HCT116 (cell line): ENCODE measurements at regions not wholly inside any gene's neighbourhood (a gene's known extent, or its start where the extent isn't known, plus 50 kb on each side); places are given as distances from the start of the nearest gene placed in this dataset.

Experiments
- ATAC-seq: fragments of 200-7000 bp; cut with Tn5 transposase; 2 replicates; pipeline ENCODE4 v1.9.1; 2020; ENCODE audit warnings: mild to moderate bottlenecking, moderate library complexity
- BruUV-seq: library from RNA; stranded (reverse); fragments of 400-500 nt; replicated peaks from 2 replicates; lab custom pipeline; 2021; lab: Mats Ljungman, UMichigan
- CTCF ChIA-PET: fragments of 300-600 bp; sonication (Branson Sonifier 250); formaldehyde crosslinking; loops from one replicate; lab custom pipeline; 2021; ENCODE audit warnings: antibody characterized with exemption; lab: Charles Lee
- POLR2A ChIA-PET: fragments of 300-600, 350-600 bp; sonication (Branson Sonifier 250); formaldehyde crosslinking; loops from one replicate; lab custom pipeline; 2021; ENCODE audit warnings: antibody characterized with exemption; lab: Charles Lee
- RAD21 ChIA-PET, 2 experiments: fragments of 300-600 bp; sonication (Branson Sonifier 250); formaldehyde crosslinking; loops; one replicate each; lab custom pipeline; 2023; ENCODE audit warnings: low total read pairs in 2 of 2; ENCODE audit not compliant: uncharacterized antibody in 2 of 2, unreplicated experiment in 2 of 2, low non-redundant PET in 1 of 2; lab: Charles Lee
- DNase-seq: peaks from one replicate; pipeline ENCODE4 v3.0.0-alpha.2; 2010; ENCODE audit warnings: low read depth, low spot score
- H2AFZ ChIP-seq: fragments of 200-600 bp; shearing (Covaris generic), sonication (generic); 2 replicates; pipeline ENCODE4 v1.6.1; 2017; ENCODE audit warnings: low read depth, mixed run types, mixed read lengths, antibody characterized with exemption, low read length; ENCODE audit not compliant: poor library complexity, severe bottlenecking
- H3K27ac ChIP-seq: 2 replicates; pipeline ENCODE4 v1.5.1; 2012; ENCODE audit warnings: low read depth, low read length
- H3K27me3 ChIP-seq: fragments of 200-600 bp; sonication (generic); 2 replicates; pipeline ENCODE4 v1.6.1; 2016; ENCODE audit warnings: mixed run types, low read length, mixed read lengths; ENCODE audit not compliant: insufficient read depth
- H3K36me3 ChIP-seq, 2 experiments: fragments of 200-500 bp in 1 of 2; fragments of 200-600 bp in 1 of 2; sonication (Bioruptor generic) in 1 of 2; sonication (generic) in 1 of 2; 2 replicates each; pipeline versions ENCODE4 v1.5.1 to v1.6.1; 2014 to 2016; ENCODE audit warnings: low read length in 2 of 2, inconsistent platforms in 1 of 2, mixed read lengths in 1 of 2, mixed run types in 1 of 2; ENCODE audit not compliant: insufficient read depth in 2 of 2, control insufficient read depth in 1 of 2
- H3K4me1 ChIP-seq, 2 experiments: fragments of 200-600 bp in 1 of 2; sonication (generic) in 1 of 2; 2 replicates each; pipeline versions ENCODE4 v1.5.1 to v1.6.1; 2012 to 2017; ENCODE audit warnings: low read length in 2 of 2, inconsistent platforms in 1 of 2, mild to moderate bottlenecking in 1 of 2, mixed read lengths in 1 of 2, mixed run types in 1 of 2, moderate library complexity in 1 of 2; ENCODE audit not compliant: insufficient read depth in 2 of 2, control insufficient read depth in 1 of 2
- H3K4me2 ChIP-seq: fragments of 200-600 bp; sonication (generic); 2 replicates; pipeline ENCODE4 v1.6.1; 2017; ENCODE audit warnings: mixed run types, low read length, mixed read lengths
- H3K4me3 ChIP-seq, 2 experiments: fragments of 200-600 bp in 1 of 2; sonication (generic) in 1 of 2; replicated peaks in 1 of 2; 2 replicates each; pipeline ENCODE4 v1.5.1; 2011 to 2016; ENCODE audit warnings: low read length in 2 of 2, control low read depth in 1 of 2, low read depth in 1 of 2, mild to moderate bottlenecking in 1 of 2, mixed read lengths in 1 of 2, mixed run types in 1 of 2
- H3K79me2 ChIP-seq: fragments of 200-600 bp; sonication (generic); 2 replicates; pipeline ENCODE4 v1.6.1; 2017; ENCODE audit warnings: mild to moderate bottlenecking, mixed run types, low read length, moderate library complexity, mixed read lengths; ENCODE audit not compliant: insufficient read depth
- H3K9ac ChIP-seq: fragments of 200-600 bp; sonication (generic); 2 replicates; pipeline ENCODE4 v1.6.1; 2016; ENCODE audit warnings: low read length, mixed read lengths
- H3K9me2 ChIP-seq: fragments of 200-600 bp; sonication (generic), shearing (Covaris generic); 2 replicates; pipeline ENCODE4 v1.6.1; 2017; ENCODE audit warnings: mixed run types, mild to moderate bottlenecking, moderate library complexity; ENCODE audit not compliant: insufficient read depth
- H3K9me3 ChIP-seq, 2 experiments: fragments of 200-500 bp in 1 of 2; fragments of 200-600 bp in 1 of 2; sonication (Bioruptor generic) in 1 of 2; sonication (generic) in 1 of 2; 2 replicates each; pipeline ENCODE4 v1.6.1; 2014 to 2017; ENCODE audit warnings: low read length in 2 of 2, mixed read lengths in 2 of 2, inconsistent platforms in 1 of 2, low read depth in 1 of 2, mild to moderate bottlenecking in 1 of 2, mixed run types in 1 of 2, moderate library complexity in 1 of 2; ENCODE audit not compliant: control insufficient read depth in 1 of 2, insufficient read depth in 1 of 2
- H4K20me1 ChIP-seq: fragments of 200-600 bp; sonication (generic), shearing (Covaris generic); 2 replicates; pipeline ENCODE4 v1.6.1; 2017; ENCODE audit warnings: mixed run types, mild to moderate bottlenecking, moderate library complexity; ENCODE audit not compliant: insufficient read depth
- EGR1 ChIP-seq: IDR thresholded peaks from 2 replicates; pipeline ENCODE4 v1.6.1; 2012; ENCODE audit warnings: low read depth
- ELF1 ChIP-seq: IDR thresholded peaks from 2 replicates; pipeline ENCODE4 v1.6.1; 2012; ENCODE audit warnings: low read depth, borderline replicate concordance
- EZH2 ChIP-seq: fragments of 200-600 bp; sonication (generic); IDR thresholded peaks from 2 replicates; pipeline ENCODE4 v1.6.1; 2017; ENCODE audit warnings: antibody characterized with exemption, mixed run types
- EZH2phosphoT487 ChIP-seq: fragments of 200-600 bp; IDR thresholded peaks from 2 replicates; pipeline ENCODE4 v1.6.1; 2018; ENCODE audit warnings: antibody characterized with exemption, borderline replicate concordance
- FOSL1 ChIP-seq: IDR thresholded peaks from 2 replicates; pipeline ENCODE4 v1.6.1; 2012; ENCODE audit warnings: low read depth
- POLR2A ChIP-seq: IDR thresholded peaks from 2 replicates; pipeline ENCODE4 v1.7.0; 2011; ENCODE audit warnings: borderline replicate concordance; ENCODE audit not compliant: insufficient read depth, insufficient read length; ENCODE audit errors: extremely low read depth
- POLR2AphosphoS5 ChIP-seq: IDR thresholded peaks from 2 replicates; pipeline ENCODE4 v1.6.1; 2011; ENCODE audit warnings: mild to moderate bottlenecking, low read depth, low read length, moderate library complexity
- RAD21 ChIP-seq: IDR thresholded peaks from 2 replicates; pipeline ENCODE4 v1.6.1; 2012; ENCODE audit warnings: low read depth, mild to moderate bottlenecking
- REST ChIP-seq: IDR thresholded peaks from 2 replicates; pipeline ENCODE4 v1.6.1; 2012; ENCODE audit warnings: low read depth
- SIN3A ChIP-seq: IDR thresholded peaks from 2 replicates; pipeline ENCODE4 v1.6.1; 2012; ENCODE audit warnings: low read depth
- SRF ChIP-seq: IDR thresholded peaks from 2 replicates; pipeline ENCODE4 v1.6.1; 2012; ENCODE audit warnings: low read depth
- TCF7L2 ChIP-seq: IDR thresholded peaks from 2 replicates; pipeline ENCODE4 v1.7.0; 2011; ENCODE audit warnings: borderline replicate concordance, inconsistent platforms; ENCODE audit not compliant: insufficient read depth, insufficient read length; ENCODE audit errors: extremely low read depth
- YY1 ChIP-seq: IDR thresholded peaks from 2 replicates; pipeline ENCODE4 v1.6.1; 2011; ENCODE audit warnings: low read length, low read depth, moderate library complexity, mild to moderate bottlenecking; ENCODE audit not compliant: insufficient replicate concordance; ENCODE audit errors: extremely low read depth
- ZNF274 ChIP-seq: fragments of 200-500 bp; sonication (Bioruptor generic); IDR thresholded peaks from 2 replicates; pipeline ENCODE4 v1.6.1; 2014; ENCODE audit warnings: mild to moderate bottlenecking, low read depth, low read length, inconsistent platforms
- intact Hi-C: fragments of 100-400 bp; cut with micrococcal nuclease; formaldehyde crosslinking; loops from 2 replicates; pipeline ENCODE4 v1.10.0; 2022
- TF ChIP-seq, protein P1 (sequence below): IDR thresholded peaks from 2 replicates; pipeline ENCODE4 v1.6.1; 2011; ENCODE audit warnings: mild to moderate bottlenecking, low read length, moderate library complexity; ENCODE audit not compliant: insufficient replicate concordance; ENCODE audit errors: extremely low read depth
- TF ChIP-seq, protein P2 (sequence below): IDR thresholded peaks from 2 replicates; pipeline ENCODE4 v1.6.1; 2012

DNA sequence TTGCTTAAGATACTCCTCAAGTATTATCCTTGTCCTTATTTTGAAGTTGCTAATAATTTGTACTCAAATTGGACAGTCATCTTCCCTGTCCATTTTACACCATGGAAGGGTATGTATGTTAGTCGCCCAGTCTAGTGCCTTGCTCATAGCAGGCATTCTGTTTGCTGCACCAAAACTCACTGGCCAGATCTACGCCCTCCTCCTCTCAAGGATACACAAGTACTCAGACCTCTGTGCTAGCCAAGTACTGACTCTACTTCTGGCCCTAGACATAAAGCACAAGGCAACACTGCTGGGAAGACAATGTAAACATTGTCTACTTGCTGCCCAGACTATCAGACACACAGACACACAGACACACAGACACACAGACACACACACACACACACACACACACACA is 57.7 kb downstream of the DNAAF9 start:
- no peak for ATAC-seq
- Histone ChIP-seq H3K4me1 (no peaks in the 10 kb centered on the region), H3K4me2 (no peak overlapping the region), H3K9me3 (no peaks in the 10 kb centered on the region), H4K20me1 (no peaks in the 10 kb centered on the region), H3K79me2 (no peaks in the 10 kb centered on the region), H3K9me2 (no peaks in the 10 kb centered on the region), H3K27ac (no peak overlapping the region), H3K36me3 (no peaks in the 10 kb centered on the region), H3K4me3 (no peak overlapping the region), H3K27me3 (no peaks in the 10 kb centered on the region), H3K9ac (no peak overlapping the region), H2AFZ (no peak overlapping the region)
- POLR2A ChIA-PET: no interaction called here
- intact Hi-C loops: no loop called here
- RAD21 ChIA-PET: no interaction called here
- TF ChIP-seq ZNF274: no peak
- no peak for TF ChIP-seq REST
- no peak for TF ChIP-seq SRF
- TF ChIP-seq POLR2A: no peak
- TF ChIP-seq, protein P1, sequence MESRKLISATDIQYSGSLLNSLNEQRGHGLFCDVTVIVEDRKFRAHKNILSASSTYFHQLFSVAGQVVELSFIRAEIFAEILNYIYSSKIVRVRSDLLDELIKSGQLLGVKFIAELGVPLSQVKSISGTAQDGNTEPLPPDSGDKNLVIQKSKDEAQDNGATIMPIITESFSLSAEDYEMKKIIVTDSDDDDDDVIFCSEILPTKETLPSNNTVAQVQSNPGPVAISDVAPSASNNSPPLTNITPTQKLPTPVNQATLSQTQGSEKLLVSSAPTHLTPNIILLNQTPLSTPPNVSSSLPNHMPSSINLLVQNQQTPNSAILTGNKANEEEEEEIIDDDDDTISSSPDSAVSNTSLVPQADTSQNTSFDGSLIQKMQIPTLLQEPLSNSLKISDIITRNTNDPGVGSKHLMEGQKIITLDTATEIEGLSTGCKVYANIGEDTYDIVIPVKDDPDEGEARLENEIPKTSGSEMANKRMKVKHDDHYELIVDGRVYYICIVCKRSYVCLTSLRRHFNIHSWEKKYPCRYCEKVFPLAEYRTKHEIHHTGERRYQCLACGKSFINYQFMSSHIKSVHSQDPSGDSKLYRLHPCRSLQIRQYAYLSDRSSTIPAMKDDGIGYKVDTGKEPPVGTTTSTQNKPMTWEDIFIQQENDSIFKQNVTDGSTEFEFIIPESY: no peak
- TF ChIP-seq, protein P2, sequence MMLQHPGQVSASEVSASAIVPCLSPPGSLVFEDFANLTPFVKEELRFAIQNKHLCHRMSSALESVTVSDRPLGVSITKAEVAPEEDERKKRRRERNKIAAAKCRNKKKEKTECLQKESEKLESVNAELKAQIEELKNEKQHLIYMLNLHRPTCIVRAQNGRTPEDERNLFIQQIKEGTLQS: no peak
- TF ChIP-seq EZH2phosphoT487: no peak
- TF ChIP-seq EZH2: no peak
- TF ChIP-seq POLR2AphosphoS5: no peak
- no peak for TF ChIP-seq YY1
- no peak for TF ChIP-seq EGR1
- TF ChIP-seq RAD21: no peak
- TF ChIP-seq SIN3A: no peak
- no peak for TF ChIP-seq ELF1
- no peak for TF ChIP-seq TCF7L2
- no peak for TF ChIP-seq FOSL1
- no peak for DNase-seq
- no TSS peak for BruUV-seq
- CTCF ChIA-PET: no interaction called here
